Activated naive CD8-positive, alpha-beta T cell treated with anti-CD3 and anti-CD28 coated beads for 36 hours (primary cell): ENCODE measurements at regions not wholly inside any gene's neighbourhood (a gene's known extent, or its start where the extent isn't known, plus 50 kb on each side); places are given as distances from the start of the nearest gene placed in this dataset.
A peak's percentile ranks its signal among the peaks of the same experiment; 100 is the strongest.

Source experiments
- DNase-seq: peaks from one replicate; pipeline ENCODE4 v3.0.0; 2021
- H3K27ac Mint-ChIP-seq: one replicate; pipeline ENCODE4 v1.8.0; 2022; ENCODE audit warnings: mild to moderate bottlenecking, moderate library complexity, mixed read lengths
- H3K27me3 Mint-ChIP-seq: one replicate; pipeline ENCODE4 v1.8.0; 2022; ENCODE audit warnings: mild to moderate bottlenecking, mixed read lengths
- H3K36me3 Mint-ChIP-seq: one replicate; pipeline ENCODE4 v1.8.0; 2021; ENCODE audit warnings: mild to moderate bottlenecking, mixed read lengths
- H3K4me1 Mint-ChIP-seq: one replicate; pipeline ENCODE4 v1.8.0; 2021; ENCODE audit warnings: mixed read lengths
- H3K4me3 Mint-ChIP-seq: one replicate; pipeline ENCODE4 v1.8.0; 2022; ENCODE audit warnings: mild to moderate bottlenecking, moderate library complexity, mixed read lengths
- H3K9me3 Mint-ChIP-seq: one replicate; pipeline ENCODE4 v1.8.0; 2022; ENCODE audit warnings: mixed read lengths

DNA sequence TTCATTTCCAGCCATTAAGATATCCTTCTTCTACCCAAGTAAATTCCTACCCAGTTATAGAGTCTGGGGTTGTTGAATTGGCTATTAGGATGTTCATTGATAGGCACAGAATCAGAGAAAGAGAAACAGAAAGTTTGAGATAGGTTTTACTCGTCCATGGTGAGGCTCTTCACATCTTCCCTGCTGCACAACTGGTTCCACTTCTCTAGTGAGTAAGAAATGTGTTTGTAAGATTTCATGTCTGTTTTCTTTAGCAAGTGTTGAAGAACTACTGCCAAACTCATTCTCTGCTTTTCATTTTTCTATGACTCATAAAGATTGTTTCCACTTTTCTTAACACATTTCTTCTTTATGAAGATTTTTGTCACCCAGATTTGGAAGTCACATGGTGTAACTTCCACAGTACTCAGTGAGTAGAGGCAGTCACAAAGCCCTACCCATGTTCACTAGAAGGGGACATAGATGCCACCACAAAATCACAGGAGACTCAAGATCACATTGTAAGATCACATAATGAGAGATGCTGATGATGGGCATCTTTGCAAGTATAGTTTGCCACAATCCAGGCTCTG is 152.3 kb downstream of the SNX7 start:
- Mint-ChIP-seq H3K4me3 (no peak overlapping the region), H3K4me1 (peaks cover 10% of the 10 kb centered on the region), H3K27ac (peak overlapping the region; percentile 8), H3K36me3 (peaks cover 3% of the 10 kb centered on the region), H3K9me3 (peaks cover 14% of the 10 kb centered on the region), H3K27me3 (no peaks in the 10 kb centered on the region)
- no peak for DNase-seq

DNA sequence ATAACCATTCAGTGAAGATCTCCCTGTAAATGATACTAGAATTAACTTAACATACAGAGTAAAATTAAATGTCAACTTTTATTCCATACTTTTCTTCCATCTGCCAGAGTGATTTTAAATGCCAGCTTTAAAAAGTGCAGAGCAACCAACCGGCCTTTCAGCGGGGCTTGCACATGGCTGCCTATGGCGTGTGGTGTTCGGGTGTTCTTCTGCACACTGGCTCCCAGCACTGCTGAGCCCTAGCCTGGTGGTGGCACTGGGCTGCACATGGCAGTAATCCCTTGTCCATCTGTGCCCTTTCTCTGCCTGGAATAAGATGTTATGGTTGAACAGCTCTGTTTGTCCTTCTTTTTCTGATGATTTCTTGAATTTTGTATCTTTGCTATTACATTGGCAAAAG is 156.3 kb downstream of the SNX7 start:
- no peaks in the 10 kb centered on the region for H3K27me3 Mint-ChIP-seq
- peaks cover 10% of the 10 kb centered on the region for H3K4me1 Mint-ChIP-seq
- no peak overlapping the region for H3K27ac Mint-ChIP-seq
- H3K9me3 Mint-ChIP-seq, result peaks cover 1% of the 10 kb centered on the region
- no peak overlapping the region for H3K4me3 Mint-ChIP-seq
- no peak for DNase-seq
- no peaks in the 10 kb centered on the region for H3K36me3 Mint-ChIP-seq

GRCh38 chr1:98821379-98821778 is 159.9 kb downstream of the SNX7 start:
- DNase-seq, result no peak
- peaks cover 1% of the 10 kb centered on the region for H3K9me3 Mint-ChIP-seq
- H3K4me3 Mint-ChIP-seq, result no peak overlapping the region
- no peaks in the 10 kb centered on the region for H3K36me3 Mint-ChIP-seq
- no peak overlapping the region for H3K27ac Mint-ChIP-seq
- no peaks in the 10 kb centered on the region for H3K4me1 Mint-ChIP-seq
- no peaks in the 10 kb centered on the region for H3K27me3 Mint-ChIP-seq

- Mint-ChIP-seq H3K4me3 (no peak overlapping the region), H3K4me1 (no peaks in the 10 kb centered on the region), H3K27ac (no peak overlapping the region), H3K27me3 (no peaks in the 10 kb centered on the region), H3K36me3 (peaks cover 3% of the 10 kb centered on the region), H3K9me3 (peaks cover 3% of the 10 kb centered on the region)
- no peak for DNase-seq
Observed at GRCh38 chr1:98824736-98825135, 163.2 kb downstream of the SNX7 start.

- peaks cover 7% of the 10 kb centered on the region for H3K9me3 Mint-ChIP-seq
- DNase-seq, result no peak
- H3K27me3 Mint-ChIP-seq, result no peaks in the 10 kb centered on the region
- H3K4me3 Mint-ChIP-seq, result no peak overlapping the region
- no peak overlapping the region for H3K27ac Mint-ChIP-seq
- H3K4me1 Mint-ChIP-seq, result no peaks in the 10 kb centered on the region
- H3K36me3 Mint-ChIP-seq, result peaks cover 8% of the 10 kb centered on the region
Observed at GRCh38 chr1:98827041-98827440, 165.5 kb downstream of the SNX7 start.

GRCh38 chr1:98839840-98840239 is 164.8 kb downstream of the PLPPR5 start:
- Mint-ChIP-seq H3K27me3 (no peaks in the 10 kb centered on the region), H3K9me3 (peaks cover 7% of the 10 kb centered on the region), H3K36me3 (no peaks in the 10 kb centered on the region), H3K4me3 (no peak overlapping the region), H3K27ac (no peak overlapping the region), H3K4me1 (peaks cover 19% of the 10 kb centered on the region)
- no peak for DNase-seq
